DMS 273 treated with DMSO at 0.1 percent for 48 hours (cell line): ENCODE measurements at regions not wholly inside any gene's neighbourhood (a gene's known extent, or its start where the extent isn't known, plus 50 kb on each side); places are given as distances from the start of the nearest gene placed in this dataset.

Experiments used
- DNase-seq: peaks from one replicate; lab custom pipeline; 2025; lab: John Stamatoyannopoulos, UW

DNA sequence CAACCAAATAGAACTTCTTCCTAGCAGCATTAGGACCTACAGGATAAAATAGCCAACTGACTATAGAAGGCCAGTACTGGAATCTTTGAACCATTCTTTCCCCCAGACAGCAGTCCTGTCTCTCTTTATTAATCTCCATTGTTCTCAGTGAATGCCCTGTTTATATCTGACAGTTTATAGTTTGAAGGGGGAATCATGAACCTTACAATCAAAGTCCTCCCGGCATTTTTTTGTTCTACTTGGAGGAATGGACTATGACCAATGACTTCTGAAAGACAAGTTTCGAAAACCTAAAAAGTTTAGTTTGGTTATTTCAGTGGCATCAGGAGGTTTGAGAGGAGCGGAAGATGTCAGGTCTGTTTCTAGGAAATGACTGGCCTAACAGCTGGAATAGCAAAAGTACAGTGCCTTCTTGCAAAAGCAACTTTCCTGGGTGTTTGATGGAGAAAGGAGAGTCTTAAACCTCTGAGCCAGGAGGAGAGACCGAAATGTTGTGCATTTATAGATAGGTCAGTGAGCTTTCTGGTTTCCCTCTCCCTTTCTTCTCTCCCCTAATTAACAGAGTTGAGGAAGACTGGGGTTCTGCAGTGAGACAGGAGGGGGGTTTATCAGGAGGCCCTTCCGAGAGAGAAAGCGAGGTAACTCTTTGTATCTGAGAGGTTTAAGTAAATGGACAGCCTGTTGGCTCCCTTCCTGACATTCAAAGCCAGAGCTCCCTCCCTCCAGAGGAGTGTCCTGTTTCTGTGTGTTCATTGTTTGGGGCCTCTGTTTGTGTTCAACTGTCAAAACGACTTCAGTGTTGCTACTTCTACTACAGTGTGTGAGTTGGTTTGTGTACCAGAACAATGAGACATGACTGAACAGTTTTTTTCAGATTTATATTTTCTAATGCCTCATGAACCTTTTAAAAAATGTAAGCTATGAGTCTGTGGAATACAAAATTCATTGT, 383.0 kb upstream of the RARB start:
- no peak for DNase-seq

DNA sequence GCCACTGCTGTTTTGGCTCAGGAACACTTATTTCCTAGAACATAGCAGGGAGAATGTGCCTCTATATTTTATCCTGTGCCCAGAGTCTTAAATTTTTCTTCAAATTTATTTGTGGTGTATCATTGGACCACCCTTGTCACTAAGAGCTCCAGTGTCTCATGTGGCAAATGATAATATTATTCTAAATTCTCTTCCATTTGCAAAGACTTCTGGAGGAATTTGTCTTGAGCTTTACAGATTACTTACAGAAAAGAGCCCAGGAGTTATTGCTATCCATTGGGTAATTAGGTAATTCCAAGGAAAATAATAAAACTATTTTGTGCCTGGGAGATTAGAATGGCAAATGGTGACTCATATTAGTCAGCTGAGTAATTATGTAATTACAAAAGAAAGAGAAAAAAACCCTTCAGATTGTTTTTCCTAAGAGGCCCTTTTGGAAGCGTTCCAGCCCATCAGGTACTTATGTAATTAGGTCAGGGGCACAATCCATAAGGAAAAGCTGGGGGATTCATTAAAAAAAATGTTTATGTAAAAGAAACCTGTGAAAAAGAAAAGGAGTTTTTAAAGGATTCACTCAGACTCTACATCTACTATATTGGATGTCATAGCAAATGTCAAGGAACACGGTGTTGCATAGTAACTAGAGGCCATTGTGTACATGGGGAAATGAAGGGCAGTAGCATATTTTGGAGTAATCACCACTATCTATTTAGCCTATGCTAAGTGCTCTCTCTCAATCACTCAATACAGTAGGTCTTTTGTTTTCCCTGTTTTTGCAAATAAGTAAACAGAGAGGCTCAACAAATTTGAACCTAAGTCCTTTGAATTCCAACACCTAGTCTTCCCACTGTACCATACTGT, 380.9 kb upstream of the RARB start:
- no peak for DNase-seq

DNA sequence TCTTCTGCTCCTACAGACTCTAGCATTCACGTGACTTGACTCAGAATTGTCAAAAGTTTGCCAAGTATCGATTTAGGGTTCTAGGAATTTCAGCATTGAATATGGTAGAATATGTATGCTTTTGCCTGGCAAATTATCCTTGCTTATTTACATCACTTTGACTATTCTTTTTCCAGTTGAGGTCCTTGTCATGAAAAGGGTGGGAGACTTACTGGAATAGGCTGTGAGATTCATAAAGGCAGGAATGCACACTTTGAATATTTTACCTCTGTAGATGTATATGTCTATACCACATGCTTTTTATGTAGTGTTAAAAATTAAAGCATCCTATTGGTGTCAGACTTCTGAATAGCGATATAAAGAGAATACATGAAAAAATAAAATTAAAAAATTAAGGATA, 378.8 kb upstream of the RARB start:
- no peak for DNase-seq

DNA sequence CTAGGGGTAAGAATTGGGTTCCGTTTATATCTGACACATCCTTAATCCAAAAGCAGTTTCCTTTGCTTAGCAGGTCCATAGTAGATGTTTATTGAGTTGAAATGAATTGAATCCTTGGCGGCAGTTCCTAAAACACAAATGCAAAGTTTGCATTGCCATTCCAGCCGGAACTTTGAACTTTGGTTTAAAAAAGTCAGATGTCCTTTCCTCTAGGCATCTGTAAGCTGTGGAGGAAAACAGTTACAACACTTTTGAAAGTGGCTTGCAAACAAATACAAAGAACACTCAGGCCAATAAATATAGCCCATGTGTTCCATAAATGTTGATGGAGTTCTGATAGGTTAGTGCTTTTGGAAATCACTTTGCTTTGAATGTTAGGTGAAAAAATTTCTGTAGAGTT, 374.7 kb upstream of the RARB start:
- DNase-seq, result no peak

DNA sequence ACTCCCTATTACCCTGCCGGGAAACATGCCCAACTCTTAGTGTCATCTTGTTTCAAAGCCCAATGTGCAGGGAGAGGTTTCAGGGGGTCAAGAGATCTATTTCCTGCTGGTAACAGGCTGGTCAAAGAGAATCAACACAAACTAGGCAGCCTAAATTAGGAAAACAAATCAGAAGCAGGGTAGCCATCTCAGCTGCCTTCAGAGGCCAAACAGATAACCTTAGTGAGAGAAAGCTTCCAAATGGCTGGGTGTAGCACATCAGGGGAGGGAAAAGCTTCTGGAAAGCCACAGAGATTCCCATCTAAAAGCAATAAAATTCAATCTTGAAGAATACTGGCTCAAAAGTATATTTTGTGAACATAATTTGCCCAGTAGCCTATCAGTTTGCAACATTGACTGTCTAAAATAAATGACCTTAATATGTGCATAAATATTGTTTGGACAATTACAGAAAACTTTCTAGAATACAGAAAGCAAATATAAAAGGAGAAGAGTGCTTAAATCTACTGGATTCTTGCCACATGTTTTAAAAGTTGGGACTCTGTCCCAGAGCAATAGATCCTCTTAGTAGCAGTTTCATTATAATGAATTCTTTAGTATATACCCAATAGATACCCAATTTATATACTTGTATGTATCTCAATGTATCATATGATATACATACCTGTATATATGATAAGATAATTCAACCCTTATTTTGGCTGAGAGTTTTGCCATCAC, 371.9 kb upstream of the RARB start:
- no peak for DNase-seq

DNA sequence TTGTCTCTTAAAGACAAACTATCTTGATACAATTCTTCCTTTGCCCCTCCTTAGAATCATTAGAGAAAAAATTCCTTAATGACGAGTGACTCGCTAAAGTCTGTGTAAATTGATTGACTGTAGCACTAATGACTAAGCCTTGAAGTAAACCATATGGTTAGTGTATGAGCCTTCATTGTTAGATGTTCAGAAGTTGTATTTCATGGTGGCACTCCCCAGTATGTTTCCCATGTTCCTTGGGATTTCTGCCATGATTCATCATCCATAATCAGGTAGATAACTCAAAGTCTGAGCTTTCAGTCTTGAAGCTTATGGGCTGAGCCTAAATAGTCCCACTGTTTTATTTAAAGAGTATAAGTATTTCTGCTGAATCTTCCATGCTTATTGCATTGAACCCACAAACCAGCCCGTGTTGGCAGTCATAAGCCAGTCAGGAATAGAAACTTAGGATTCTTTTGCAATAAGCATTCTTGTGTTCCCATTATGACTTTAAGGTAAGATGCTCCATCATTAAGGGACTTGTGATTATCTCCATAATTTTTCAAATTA, 371.2 kb upstream of the RARB start:
- no peak for DNase-seq

DNA sequence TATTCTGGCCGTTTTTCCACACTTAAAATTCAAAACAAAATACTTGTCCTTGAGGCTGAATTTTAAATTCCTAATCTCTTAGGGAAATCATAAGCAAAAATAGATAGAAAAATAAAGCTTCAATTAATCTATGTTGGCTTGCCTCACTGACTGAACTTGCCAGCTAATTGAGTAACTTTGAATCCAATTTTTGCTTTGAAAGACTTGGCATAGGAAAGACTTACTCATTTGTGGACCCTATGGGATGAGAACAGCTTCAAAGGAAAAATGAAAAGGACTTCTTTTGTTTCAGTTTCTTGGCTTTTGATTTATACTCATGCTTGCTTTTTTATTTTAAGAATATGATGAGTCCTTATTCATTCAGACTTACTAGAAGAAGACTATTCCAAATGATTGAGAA, 370.7 kb upstream of the RARB start:
- DNase-seq, result no peak

DNA sequence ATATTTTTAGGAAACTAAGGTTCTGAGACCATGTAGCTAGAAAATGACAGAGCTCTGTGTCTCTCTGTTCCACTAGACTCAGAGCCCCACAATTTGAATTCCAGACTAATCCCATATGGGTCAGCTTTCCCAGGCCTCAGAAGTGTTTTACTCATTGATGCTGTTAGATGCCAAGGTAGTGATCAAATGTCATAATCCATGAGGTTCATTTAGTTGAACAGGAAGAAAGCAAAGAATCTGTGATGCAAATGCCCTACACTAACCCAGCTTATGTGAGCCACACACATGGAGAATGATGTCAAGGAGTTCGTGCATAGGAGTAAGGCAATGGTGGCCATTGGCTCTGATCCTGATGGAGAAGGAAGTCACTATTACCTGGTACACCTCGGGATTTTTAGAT, 363.4 kb upstream of the RARB start:
- no peak for DNase-seq

DNA sequence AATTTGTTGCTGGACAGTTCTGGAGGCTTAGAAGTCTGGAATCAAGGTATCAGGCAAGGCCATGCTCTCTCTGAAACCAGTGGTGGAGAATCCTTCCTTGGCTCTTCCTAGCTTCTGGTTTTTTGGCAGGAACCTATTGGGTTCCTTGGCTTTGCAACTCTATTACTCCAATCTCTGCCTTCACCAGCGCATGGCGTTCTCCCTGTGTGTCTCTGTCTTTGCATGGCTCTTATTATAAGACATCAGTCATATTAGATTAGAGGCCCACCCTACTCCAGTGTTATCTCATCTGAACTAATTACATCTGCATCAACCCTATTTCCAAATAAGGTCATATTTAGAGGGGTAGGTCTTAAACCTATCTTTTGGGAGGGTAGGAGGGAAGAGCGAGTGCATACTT, 358.1 kb upstream of the RARB start:
- no peak for DNase-seq

DNA sequence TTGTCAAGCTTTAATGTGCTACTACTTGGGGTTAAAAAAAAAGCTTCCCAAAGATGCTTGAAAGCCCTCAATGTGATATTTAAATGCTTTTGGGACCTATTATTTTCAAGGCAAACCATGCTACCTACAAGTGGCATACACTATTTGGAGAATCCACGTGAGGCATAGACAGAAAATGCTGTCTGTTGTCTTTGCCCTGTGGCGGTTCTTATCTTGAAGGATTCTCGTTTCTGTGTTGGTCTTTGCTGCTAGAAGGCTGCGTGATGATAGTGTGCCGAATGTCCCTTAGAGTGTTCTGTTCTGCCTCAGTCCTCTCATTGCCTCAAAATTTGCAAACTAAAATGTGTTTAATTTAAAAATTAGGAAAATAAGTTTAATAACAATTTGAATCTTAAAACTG, 356.2 kb upstream of the RARB start:
- no peak for DNase-seq

DNA sequence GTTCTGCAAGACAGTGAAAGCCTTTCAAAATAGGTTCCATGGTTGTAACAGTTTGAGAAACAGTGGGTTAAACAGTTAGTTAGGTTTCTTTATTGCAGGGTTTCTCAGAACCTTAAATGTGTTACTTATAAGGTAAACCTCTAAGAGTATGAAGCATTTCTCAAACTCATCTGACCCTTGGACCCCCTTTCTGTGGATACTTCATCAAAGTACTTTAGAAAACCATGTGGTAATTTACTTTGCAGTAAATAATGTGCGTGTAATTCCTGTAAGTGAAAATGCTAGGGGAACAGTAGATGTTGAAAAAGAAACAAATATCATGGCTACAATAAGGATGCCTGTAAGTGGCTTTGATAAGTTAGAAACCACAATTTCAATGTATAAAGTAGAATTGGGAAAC, 354.6 kb upstream of the RARB start:
- no peak for DNase-seq

DNA sequence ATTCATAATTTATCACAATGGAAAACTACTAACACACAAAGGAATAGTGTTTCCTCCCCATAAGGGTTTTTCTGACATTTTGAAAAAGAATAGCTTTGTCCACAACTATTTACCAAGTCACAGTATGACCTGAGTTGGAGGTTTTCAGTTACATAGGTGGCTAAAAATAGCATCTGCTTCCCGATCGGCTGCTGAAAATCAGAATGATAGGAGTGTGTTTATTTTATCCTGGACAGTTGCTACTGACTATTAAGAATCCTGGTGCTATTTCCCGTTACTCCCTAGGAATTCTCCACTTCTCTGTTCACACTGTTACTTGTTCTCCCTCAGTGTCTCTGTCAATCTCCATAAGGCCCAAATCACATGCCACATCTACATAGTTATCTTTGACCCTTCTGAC, 353.9 kb upstream of the RARB start:
- no peak for DNase-seq

DNA sequence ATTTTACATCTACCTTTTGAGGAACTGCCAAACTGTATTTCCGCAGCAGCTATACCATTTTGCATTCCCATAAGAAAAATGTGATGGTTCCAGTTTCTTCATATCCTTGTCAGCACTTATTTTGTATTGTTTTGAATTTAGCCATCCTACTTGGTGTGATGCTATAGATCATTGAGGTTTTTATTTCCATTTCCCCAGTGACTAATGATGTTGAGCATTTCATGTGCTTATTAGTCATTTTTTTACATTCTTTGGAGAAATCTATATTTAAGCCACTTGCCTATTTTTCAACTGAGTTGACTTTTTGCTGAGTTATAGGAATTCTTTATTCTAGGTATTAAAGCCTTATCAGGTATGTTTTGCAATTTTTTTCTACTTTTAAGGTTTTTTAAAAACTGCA, 347.6 kb upstream of the RARB start:
- no peak for DNase-seq

DNA sequence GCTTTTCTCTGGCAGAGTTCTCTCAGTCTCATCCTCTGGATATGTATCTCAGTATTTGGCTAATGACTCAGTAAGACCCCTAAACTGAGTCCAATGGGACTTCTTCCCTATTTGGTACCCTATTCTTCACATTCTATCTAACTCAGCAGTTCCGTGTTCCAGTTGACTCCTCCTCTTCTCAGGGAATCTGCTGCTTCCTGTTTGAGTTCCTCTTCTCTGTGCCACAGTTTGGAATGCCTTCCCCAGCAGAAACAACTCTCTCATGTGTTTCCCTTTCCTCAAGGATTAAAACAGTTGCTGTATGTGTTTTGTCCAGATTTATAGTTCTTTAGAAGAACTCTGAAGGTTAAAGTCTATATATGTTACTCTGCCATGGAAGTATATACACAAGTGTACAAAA, 344.0 kb upstream of the RARB start:
- DNase-seq, result no peak

DNA sequence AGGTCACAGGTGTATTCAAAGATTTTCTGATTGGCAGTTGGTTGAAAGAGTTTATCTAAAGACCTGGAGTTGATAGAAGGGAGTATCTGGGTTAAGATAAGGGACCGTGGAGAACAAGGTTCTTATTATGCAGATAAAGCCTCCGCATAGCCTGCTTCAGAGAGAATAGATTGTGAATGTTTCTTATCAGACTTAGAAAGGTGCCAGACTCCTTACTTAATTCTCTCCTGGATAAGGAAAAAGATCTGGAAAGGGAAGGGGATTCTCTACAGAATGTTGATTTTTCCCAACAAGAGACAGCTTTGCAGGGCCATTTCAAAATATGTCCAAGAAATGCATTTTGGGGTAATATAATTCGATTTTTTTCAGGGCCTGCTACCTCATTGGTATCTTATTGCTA, 341.3 kb upstream of the RARB start:
- DNase-seq, result no peak

DNA sequence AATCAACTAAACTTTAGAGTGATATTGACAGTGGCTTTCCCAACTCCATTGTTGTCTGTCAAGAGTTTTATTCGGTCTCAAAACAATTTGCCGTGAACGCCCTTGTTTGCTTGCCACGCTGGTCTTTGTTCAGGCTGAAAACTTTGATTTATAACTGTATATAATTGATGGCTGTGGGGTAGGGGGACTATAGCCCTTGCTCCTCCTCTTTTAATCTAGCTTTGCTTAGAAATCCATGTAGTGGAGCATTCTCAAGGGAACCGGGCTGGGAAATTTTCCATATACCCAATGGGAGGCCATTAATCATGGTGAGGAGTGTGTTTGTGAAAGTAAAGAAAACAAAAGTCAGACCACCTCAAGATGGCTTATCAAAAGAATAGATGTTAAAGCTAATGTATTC, 339.8 kb upstream of the RARB start:
- no peak for DNase-seq

DNA sequence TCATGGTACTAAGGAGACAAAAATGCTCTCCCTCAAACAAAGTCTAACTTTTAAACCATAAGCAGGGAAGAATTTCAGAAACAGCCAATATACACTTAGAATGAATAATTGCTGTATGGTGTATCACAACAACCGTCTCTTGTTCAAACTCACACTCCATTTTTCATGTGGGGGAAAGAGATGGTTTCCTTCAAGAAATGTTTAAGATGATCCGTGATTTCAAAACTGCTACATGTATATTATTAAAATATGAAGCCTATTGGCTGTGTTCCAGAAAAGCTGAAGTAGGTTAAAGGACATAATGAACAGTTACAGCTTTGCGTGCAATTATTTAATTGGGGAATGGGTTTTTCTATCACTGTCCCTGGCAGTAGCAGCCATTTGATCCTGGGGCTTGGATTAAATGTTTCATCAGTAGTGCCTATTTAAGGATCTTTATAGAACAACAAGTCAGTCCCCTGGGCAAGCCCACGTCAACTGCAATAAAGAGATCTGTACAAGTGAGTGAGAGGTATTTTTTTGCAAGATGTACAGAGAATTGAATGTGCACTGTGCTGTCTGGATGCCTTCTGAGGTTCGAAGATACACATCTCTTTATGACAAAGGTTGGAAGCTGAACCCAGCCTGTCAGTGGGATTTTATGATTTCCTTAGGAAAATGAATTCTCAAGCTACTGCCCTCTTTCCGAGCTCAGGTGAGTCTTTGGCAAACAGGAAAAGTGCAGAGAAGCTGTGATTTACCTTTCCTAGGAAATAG, 337.2 kb upstream of the RARB start:
- no peak for DNase-seq

DNA sequence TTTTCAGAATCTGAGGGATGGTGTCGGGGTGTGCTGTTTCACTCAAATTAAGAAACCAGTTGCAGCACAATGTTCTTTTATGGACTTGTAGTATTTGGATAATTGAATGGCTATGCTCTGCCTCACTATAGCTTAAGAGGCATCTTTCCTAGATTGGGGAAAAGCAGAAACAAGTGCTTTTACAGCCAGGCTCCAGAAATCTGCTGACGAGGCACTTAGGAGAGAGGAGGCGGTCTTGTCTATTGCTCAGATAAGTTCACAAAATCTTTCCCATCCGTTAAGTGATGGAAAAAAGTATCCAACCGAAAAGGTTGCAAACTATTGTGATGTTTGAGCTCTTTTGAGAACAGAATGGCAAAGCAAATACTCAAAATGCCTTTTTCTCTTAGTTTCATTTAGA, 336.1 kb upstream of the RARB start:
- no peak for DNase-seq

DNA sequence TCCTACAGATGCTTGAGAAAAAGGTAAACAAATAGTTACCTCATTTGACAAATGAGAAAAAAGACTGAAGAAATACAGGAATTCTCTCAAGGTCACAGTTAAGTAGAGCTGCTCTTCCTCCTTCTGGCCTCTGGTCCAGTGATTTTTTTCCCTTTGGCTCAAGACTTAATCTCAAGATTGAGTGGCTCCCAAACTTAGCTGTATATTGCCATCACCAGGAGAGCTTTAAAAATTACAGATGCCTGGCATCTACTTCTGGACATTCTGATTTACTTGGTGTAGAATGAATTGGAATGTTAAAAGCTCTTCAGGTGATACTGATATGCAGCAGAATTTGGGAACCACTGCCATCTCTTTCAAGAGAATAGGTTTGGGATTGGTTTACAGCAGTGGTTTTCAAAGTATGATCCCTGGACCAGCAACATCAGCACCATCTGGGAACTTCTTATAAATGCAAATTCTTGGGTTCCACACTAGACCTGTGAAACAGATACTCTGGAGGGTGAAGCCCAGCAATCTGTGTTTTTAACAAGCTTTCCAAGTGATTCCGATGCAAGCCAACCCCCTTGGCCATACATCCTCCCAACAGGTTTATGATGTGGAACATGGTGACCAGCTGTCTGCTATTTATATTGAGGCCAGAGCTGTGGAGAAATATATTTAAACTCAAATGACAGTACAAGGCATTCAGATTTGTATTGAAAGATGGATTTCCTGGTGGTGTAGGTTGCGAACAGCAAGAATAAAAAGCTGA, 333.0 kb upstream of the RARB start:
- DNase-seq, result no peak

DNA sequence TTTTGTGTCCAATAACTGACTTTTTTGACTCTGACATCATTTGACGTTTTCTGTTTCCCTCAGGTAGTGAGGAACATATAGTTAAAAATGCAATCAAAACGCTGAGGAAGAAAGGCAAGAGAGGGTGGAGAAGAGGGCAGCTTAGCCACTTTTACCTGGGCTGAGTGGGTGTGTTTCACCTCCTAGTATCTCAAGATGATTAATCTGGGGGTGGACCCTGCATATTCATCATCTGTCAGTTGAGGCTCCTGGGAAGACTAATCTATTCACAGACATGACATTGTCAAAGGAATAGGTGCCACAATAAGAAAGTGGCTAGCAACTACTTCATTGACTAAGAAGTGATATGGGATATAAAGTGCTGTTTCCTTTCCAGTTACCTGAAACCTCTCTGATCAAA, 331.5 kb upstream of the RARB start:
- DNase-seq, result no peak

DNA sequence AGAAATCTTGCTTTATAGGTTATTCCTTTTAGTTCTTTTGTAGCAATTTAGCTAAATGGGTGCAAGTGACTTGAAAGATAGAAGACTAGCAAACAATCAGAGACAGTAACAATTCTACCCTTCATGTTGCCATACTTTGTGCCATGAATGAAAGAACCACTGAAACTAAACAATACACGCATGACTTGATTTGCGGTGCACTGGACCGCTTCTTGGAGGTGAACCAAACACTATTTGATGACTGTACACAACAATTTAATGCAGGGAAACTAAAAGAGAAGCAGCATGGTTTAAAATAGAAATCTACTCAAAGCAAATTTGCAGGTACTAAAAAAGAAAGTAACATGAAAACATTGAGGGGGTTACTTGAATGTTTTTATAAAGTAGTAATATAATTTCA, 331.0 kb upstream of the RARB start:
- DNase-seq, result no peak
